Panc1 (cell line): ENCODE measurements at regions not wholly inside any gene's neighbourhood (a gene's known extent, or its start where the extent isn't known, plus 50 kb on each side); places are given as distances from the start of the nearest gene placed in this dataset.

Source experiments
- ATAC-seq: fragments of 200-7000 bp; cut with Tn5 transposase; 2 replicates; pipeline ENCODE4 v1.9.1; 2020; ENCODE audit warnings: mild to moderate bottlenecking, moderate library complexity
- BruUV-seq: library from RNA; stranded (reverse); fragments of 400-500 nt; replicated peaks from 2 replicates; lab custom pipeline; 2021; lab: Mats Ljungman, UMichigan
- CTCF ChIA-PET: fragments of 300-600 bp; sonication (Branson Sonifier 250); formaldehyde crosslinking; loops from one replicate; lab custom pipeline; 2022; ENCODE audit warnings: antibody characterized with exemption; lab: Charles Lee
- POLR2A ChIA-PET: fragments of 300-600 bp; sonication (Branson Sonifier 250); formaldehyde crosslinking; loops from one replicate; lab custom pipeline; 2022; ENCODE audit warnings: antibody characterized with exemption; lab: Charles Lee
- DNase-seq: peaks from one replicate; pipeline ENCODE4 v3.0.0-alpha.2; 2010; ENCODE audit warnings: low read depth, low spot score
- H3K27ac ChIP-seq: 2 replicates; pipeline ENCODE4 v1.5.1; 2011; ENCODE audit warnings: mild to moderate bottlenecking, low read length, inconsistent platforms
- H3K27me3 ChIP-seq: fragments of 200-500 bp; sonication (Bioruptor generic); 2 replicates; pipeline ENCODE4 v1.6.0; 2014; ENCODE audit warnings: low read length, inconsistent platforms; ENCODE audit not compliant: control insufficient read depth, insufficient read depth
- H3K36me3 ChIP-seq: fragments of 200-500 bp; sonication (Bioruptor generic); 2 replicates; pipeline ENCODE4 v1.5.1; 2014; ENCODE audit warnings: inconsistent platforms, mild to moderate bottlenecking, low read length, moderate library complexity; ENCODE audit not compliant: control insufficient read depth, insufficient read depth
- H3K4me1 ChIP-seq: 2 replicates; pipeline ENCODE4 v1.5.1; 2011; ENCODE audit warnings: inconsistent platforms, mild to moderate bottlenecking, low read length, moderate library complexity; ENCODE audit not compliant: control insufficient read depth, insufficient read depth
- H3K4me3 ChIP-seq, 2 experiments: 2 replicates each; pipeline ENCODE4 v1.5.1; 2011 to 2012; ENCODE audit warnings: low read depth in 2 of 2, low read length in 2 of 2, mild to moderate bottlenecking in 2 of 2, inconsistent platforms in 1 of 2, moderate library complexity in 1 of 2
- H3K9me3 ChIP-seq: fragments of 200-500 bp; sonication (Bioruptor generic); 2 replicates; pipeline ENCODE4 v1.5.1; 2014; ENCODE audit warnings: low read depth, mild to moderate bottlenecking, inconsistent platforms, low read length, moderate library complexity; ENCODE audit not compliant: control insufficient read depth, insufficient read depth
- CTCF ChIP-seq: fragments of 450-650 bp; IDR thresholded peaks from 2 replicates; pipeline ENCODE4 v1.5.1; 2017; ENCODE audit warnings: mild to moderate bottlenecking
- POLR2AphosphoS5 ChIP-seq: IDR thresholded peaks from 2 replicates; pipeline ENCODE4 v1.6.1; 2012; ENCODE audit warnings: mild to moderate bottlenecking, low read depth, low read length, moderate library complexity
- SIN3A ChIP-seq: IDR thresholded peaks from 2 replicates; pipeline ENCODE4 v1.6.1; 2012; ENCODE audit warnings: low read depth, mild to moderate bottlenecking, low read length, moderate library complexity, borderline replicate concordance; ENCODE audit not compliant: insufficient read depth
- TCF7L2 ChIP-seq: IDR thresholded peaks from 2 replicates; pipeline ENCODE4 v1.6.1; 2011; ENCODE audit warnings: mild to moderate bottlenecking, low read depth, low read length, inconsistent platforms
- in situ Hi-C: cut with HindIII; loops from 2 replicates; pipeline ENCODE4 v1.10.0; 2016; ENCODE audit warnings: low sequenced_read_pairs, low pct_unique_long_range_greater_than_20kb
- intact Hi-C: fragments of 100-400 bp; cut with micrococcal nuclease; formaldehyde crosslinking; loops from one replicate; pipeline ENCODE4 v1.10.0; 2022; ENCODE audit not compliant: unreplicated experiment
- TF ChIP-seq, protein P1 (sequence below), 2 experiments: IDR thresholded peaks; 2 replicates each; pipeline ENCODE4 v1.6.1; 2011 to 2012; ENCODE audit warnings: low read depth in 2 of 2, control low read depth in 1 of 2, low read length in 1 of 2, mild to moderate bottlenecking in 1 of 2, moderate library complexity in 1 of 2; ENCODE audit not compliant: insufficient read depth in 1 of 2

- no peaks in the 10 kb centered on the region for H3K27me3 ChIP-seq
- CTCF ChIA-PET = no interaction called here
- no TSS peak for BruUV-seq
- no peak overlapping the region; the same call in 1 of the 2 replicates for H3K27ac ChIP-seq
- DNase-seq (no peak), ATAC-seq (no peak)
- H3K4me3 ChIP-seq = no peak overlapping the region
- no peaks in the 10 kb centered on the region for H3K36me3 ChIP-seq
- H3K4me1 ChIP-seq = peaks cover 23% of the 10 kb centered on the region
- intact Hi-C loops (no loop called here), in situ Hi-C loops (no loop called here)
- POLR2A ChIA-PET = no interaction called here
- TF ChIP-seq SIN3A (no peak), TCF7L2 (no peak), POLR2AphosphoS5 (no peak), CTCF (no peak)
- TF ChIP-seq, protein P1, sequence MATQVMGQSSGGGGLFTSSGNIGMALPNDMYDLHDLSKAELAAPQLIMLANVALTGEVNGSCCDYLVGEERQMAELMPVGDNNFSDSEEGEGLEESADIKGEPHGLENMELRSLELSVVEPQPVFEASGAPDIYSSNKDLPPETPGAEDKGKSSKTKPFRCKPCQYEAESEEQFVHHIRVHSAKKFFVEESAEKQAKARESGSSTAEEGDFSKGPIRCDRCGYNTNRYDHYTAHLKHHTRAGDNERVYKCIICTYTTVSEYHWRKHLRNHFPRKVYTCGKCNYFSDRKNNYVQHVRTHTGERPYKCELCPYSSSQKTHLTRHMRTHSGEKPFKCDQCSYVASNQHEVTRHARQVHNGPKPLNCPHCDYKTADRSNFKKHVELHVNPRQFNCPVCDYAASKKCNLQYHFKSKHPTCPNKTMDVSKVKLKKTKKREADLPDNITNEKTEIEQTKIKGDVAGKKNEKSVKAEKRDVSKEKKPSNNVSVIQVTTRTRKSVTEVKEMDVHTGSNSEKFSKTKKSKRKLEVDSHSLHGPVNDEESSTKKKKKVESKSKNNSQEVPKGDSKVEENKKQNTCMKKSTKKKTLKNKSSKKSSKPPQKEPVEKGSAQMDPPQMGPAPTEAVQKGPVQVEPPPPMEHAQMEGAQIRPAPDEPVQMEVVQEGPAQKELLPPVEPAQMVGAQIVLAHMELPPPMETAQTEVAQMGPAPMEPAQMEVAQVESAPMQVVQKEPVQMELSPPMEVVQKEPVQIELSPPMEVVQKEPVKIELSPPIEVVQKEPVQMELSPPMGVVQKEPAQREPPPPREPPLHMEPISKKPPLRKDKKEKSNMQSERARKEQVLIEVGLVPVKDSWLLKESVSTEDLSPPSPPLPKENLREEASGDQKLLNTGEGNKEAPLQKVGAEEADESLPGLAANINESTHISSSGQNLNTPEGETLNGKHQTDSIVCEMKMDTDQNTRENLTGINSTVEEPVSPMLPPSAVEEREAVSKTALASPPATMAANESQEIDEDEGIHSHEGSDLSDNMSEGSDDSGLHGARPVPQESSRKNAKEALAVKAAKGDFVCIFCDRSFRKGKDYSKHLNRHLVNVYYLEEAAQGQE (IDR thresholded peaks at IDR 0.05; ENCODE audit: insufficient read depth in 1 of 2, low read depth in 2 of 2, low read length in 1 of 2) = no peak
- H3K9me3 ChIP-seq = no peaks in the 10 kb centered on the region
These were observed 96.2 kb upstream of the DUSP5 start for GRCh38 chr10:110401401-110402076.

GRCh38 chr10:110402077-110402416, 95.7 kb upstream of the DUSP5 start:
- ATAC-seq (no peak), DNase-seq (no peak)
- in situ Hi-C loops (no loop called here), intact Hi-C loops (no loop called here)
- no peak for TF ChIP-seq SIN3A
- POLR2A ChIA-PET = no interaction called here
- BruUV-seq = no TSS peak
- Histone ChIP-seq H3K27me3 (no peaks in the 10 kb centered on the region), H3K4me1 (peaks cover 20% of the 10 kb centered on the region), H3K9me3 (no peaks in the 10 kb centered on the region), H3K4me3 (no peak overlapping the region), H3K27ac (no peak overlapping the region), H3K36me3 (no peaks in the 10 kb centered on the region)
- CTCF ChIA-PET = no interaction called here

DNA sequence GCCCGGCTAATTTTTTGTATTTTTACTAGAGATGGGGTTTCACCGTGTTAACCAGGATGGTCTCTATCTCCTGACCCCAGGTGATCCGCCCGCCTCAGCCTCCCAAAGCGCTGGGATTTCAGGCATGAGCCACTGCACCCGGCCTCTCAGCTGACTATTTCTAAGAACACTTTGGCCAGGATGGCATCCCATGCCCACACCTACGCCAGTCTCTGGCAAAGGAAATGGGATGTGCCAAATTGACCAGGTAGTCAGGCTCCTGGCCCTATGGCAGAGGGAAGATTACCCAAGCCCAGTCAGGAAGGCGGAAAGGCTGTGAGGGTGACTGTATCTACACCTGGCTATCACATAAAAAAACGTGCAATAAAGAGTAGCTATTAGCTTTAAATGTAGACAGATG, 94.1 kb upstream of the DUSP5 start:
- no peak for TF ChIP-seq TCF7L2
- TF ChIP-seq CTCF = no peak
- TF ChIP-seq, protein P1 (IDR thresholded peaks at IDR 0.05; ENCODE audit: insufficient read depth in 1 of 2, low read depth in 2 of 2, low read length in 1 of 2) = no peak
- no peak for TF ChIP-seq SIN3A
- TF ChIP-seq POLR2AphosphoS5 = no peak
- intact Hi-C loops = no loop called here
- H3K9me3 ChIP-seq = no peaks in the 10 kb centered on the region
- ATAC-seq (no peak), DNase-seq (no peak)
- H3K4me1 ChIP-seq = peaks cover 11% of the 10 kb centered on the region
- in situ Hi-C loops = no loop called here
- ChIA-PET POLR2A (no interaction called here), CTCF (no interaction called here)
- H3K36me3 ChIP-seq = no peaks in the 10 kb centered on the region
- no peaks in the 10 kb centered on the region for H3K27me3 ChIP-seq
- no peak overlapping the region for H3K27ac ChIP-seq
- no peak overlapping the region for H3K4me3 ChIP-seq
- BruUV-seq = no TSS peak
